RWPE1 (cell line): ENCODE measurements at regions not wholly inside any gene's neighbourhood (a gene's known extent, or its start where the extent isn't known, plus 50 kb on each side); places are given as distances from the start of the nearest gene placed in this dataset.
"Not testable (repeated sequence)": the region's sequence is repeated elsewhere in the genome, so short reads cannot be mapped to it uniquely, and the experiment has no call there.

Experiments used
- CTCF ChIA-PET: fragments of 350-600 bp; sonication (Branson Sonifier 250); formaldehyde crosslinking; extraction: SDS; loops from one replicate; lab custom pipeline; 2021; lab: Yijun Ruan, JAX
- POLR2A ChIA-PET: fragments of 400-600 bp; formaldehyde crosslinking; extraction: SDS; loops from one replicate; lab custom pipeline; 2020; ENCODE audit warnings: antibody characterized with exemption; ENCODE audit not compliant: low non-redundant PET; lab: Yijun Ruan, JAX
- DNase-seq: peaks from one replicate; pipeline ENCODE4 v3.0.0; 2012; ENCODE audit warnings: low spot score
- H3K27ac ChIP-seq: fragments of 450-650 bp; 2 replicates; pipeline ENCODE4 v1.5.1; 2017
- CTCF ChIP-seq: fragments of 450-650 bp; conservative IDR thresholded peaks from 2 replicates; pipeline ENCODE4 v1.5.1; 2017; ENCODE audit warnings: low read depth, mild to moderate bottlenecking

GRCh38 chr2:136323195-136323594 is 205.2 kb upstream of the CXCR4 start:
- no peak for TF ChIP-seq CTCF
- ChIA-PET POLR2A (no interaction called here), CTCF (no interaction called here)
- no peak overlapping the region for H3K27ac ChIP-seq
- no peak for DNase-seq

- no peak for DNase-seq
- ChIA-PET CTCF (no interaction called here), POLR2A (no interaction called here)
- H3K27ac ChIP-seq: no peak overlapping the region
- TF ChIP-seq CTCF: no peak
Observed at GRCh38 chr2:136322428-136322827, 204.5 kb upstream of the CXCR4 start.

GRCh38 chr2:136319651-136320050 is 201.7 kb upstream of the CXCR4 start:
- no peak overlapping the region for H3K27ac ChIP-seq
- CTCF ChIA-PET: interaction anchor here (0.6 to 0.7 kb wide), 2 partner anchors 124 to 267 kb away, joined by 4 read pairs; no protein-coding TSS in a partner anchor
- no peak for TF ChIP-seq CTCF
- no peak for DNase-seq
- POLR2A ChIA-PET: interaction anchor here (0.6 kb wide), 1 partner anchor 184 kb away, joined by 5 read pairs; no protein-coding TSS in a partner anchor

GRCh38 chr2:136319237-136319636 is 201.3 kb upstream of the CXCR4 start:
- CTCF ChIA-PET: interaction anchor here (0.6 to 0.7 kb wide), 2 partner anchors 124 to 267 kb away, joined by 4 read pairs; no protein-coding TSS in a partner anchor
- no peak for DNase-seq
- no peak overlapping the region for H3K27ac ChIP-seq
- POLR2A ChIA-PET: interaction anchor here (0.6 kb wide), 1 partner anchor 183 kb away, joined by 5 read pairs; no protein-coding TSS in a partner anchor
- no peak for TF ChIP-seq CTCF

- no peak for DNase-seq
- TF ChIP-seq CTCF: no peak
- ChIA-PET CTCF (interaction anchor here (0.6 kb wide), 1 partner anchor 14 kb away, joined by 3 read pairs; no protein-coding TSS in a partner anchor), POLR2A (no interaction called here)
- no peak overlapping the region for H3K27ac ChIP-seq
Observed at GRCh38 chr2:136314240-136314639, 196.3 kb upstream of the CXCR4 start.

GRCh38 chr2:136312568-136312967 is 194.6 kb upstream of the CXCR4 start:
- DNase-seq, H3K27ac ChIP-seq, POLR2A ChIA-PET, CTCF ChIA-PET: not testable (repeated sequence)

GRCh38 chr2:136310797-136311603 is 193.1 kb upstream of the CXCR4 start:
- ChIA-PET POLR2A (no interaction called here), CTCF (no interaction called here)
- no peak overlapping the region for H3K27ac ChIP-seq
- no peak for TF ChIP-seq CTCF
- DNase-seq: no peak
